ENCODE measurements at regions not wholly inside any gene's neighbourhood (a gene's known extent, or its start where the extent isn't known, plus 50 kb on each side); places are given as distances from the start of the nearest gene placed in this dataset.

DNA sequence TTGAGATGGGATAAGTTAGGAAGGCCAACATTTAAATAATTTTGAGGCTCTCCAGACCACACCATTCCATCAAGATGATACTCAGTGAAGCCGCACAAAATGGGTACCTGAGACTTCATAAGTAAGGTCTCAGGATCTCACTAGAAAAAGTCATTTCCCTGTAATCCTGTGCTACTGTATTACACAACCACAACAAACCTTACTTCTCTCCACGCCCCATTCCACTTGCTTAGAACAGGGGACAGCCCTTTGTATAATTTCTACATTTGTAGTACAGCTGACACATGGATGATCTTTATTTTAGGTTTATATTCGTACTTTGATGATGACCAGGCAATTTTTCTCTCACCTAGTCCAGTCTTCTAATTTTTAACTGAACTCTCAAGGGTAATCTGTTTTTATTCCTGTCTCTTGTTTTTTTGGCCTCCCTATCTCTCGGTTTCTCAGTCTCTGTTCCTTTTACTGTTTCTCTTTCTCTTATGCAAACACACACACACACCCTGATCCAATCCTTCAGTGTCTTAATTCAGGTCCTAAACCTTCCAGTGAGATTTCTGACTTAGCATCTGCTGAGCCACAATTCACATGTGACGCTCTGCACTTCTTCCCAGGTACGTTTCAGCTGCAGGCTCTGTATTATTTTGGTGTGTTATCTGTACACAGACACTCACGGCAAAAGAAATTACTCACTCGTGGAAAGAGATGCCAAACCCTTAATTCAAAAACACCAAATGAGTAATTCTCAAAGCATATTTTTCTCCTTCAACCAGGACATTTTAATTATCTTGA is 223.2 kb upstream of the THBS1 start:
- TF ChIP-seq, protein P1, sequence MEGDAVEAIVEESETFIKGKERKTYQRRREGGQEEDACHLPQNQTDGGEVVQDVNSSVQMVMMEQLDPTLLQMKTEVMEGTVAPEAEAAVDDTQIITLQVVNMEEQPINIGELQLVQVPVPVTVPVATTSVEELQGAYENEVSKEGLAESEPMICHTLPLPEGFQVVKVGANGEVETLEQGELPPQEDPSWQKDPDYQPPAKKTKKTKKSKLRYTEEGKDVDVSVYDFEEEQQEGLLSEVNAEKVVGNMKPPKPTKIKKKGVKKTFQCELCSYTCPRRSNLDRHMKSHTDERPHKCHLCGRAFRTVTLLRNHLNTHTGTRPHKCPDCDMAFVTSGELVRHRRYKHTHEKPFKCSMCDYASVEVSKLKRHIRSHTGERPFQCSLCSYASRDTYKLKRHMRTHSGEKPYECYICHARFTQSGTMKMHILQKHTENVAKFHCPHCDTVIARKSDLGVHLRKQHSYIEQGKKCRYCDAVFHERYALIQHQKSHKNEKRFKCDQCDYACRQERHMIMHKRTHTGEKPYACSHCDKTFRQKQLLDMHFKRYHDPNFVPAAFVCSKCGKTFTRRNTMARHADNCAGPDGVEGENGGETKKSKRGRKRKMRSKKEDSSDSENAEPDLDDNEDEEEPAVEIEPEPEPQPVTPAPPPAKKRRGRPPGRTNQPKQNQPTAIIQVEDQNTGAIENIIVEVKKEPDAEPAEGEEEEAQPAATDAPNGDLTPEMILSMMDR (IDR thresholded peaks at IDR 0.05; ENCODE audit: borderline replicate concordance, insufficient read depth, low read depth, low read length) = no peak
- no peak overlapping the region for H3K4me3 ChIP-seq (ENCODE audit: low read depth, low read length)

DNA sequence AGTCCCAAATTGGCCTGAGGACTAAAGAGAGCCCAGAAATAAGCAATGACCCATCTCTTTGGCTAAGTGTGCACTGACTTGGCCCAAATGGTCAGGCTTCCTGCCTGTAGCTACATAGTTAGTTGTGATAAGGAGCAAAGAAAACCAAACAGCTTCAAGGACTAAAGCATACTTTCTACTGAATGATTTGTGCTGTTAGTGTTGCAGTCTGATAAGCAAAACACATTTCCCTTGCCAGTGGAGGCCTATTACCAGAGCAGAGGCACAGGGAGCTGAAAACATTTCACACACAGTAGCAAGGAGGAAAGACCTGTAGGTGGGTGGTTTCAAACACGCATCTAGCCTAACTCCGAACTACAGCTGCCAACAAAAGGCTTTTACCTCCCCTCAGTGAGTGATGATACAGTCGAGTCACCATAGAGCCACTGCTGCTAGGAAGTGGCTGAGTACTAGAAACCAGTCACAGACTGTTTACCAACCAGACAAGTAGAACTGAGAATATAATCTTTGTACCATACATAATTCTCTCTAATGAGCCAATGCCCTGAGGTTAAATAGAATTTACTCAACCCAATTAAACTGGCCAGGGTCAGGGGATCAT is 222.3 kb upstream of the THBS1 start:
- TF ChIP-seq, protein P1 (IDR thresholded peaks at IDR 0.05; ENCODE audit: borderline replicate concordance, insufficient read depth, low read depth, low read length) = no peak
- H3K4me3 ChIP-seq (ENCODE audit: low read depth, low read length) = no peak overlapping the region

DNA sequence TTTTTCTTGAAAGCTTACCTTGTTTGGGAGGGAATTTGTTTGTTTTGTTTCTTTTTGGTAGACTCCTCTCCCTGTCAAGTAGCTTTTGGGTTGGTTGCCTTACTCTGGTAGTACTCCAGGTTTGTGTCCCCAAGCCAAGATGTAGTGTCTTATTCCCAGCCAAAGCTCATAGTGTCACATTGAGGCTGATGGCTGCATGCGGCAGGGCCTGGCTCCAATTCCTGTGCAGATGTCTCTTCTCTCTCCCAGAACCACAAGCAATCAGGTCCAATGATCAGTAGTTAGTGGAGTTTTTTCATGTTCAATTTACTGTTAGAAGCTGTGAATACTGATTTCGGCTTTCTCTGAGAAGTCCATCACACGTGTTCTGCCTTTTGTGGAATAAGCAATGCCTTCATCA is 221.1 kb upstream of the THBS1 start:
- TF ChIP-seq, protein P1 (IDR thresholded peaks at IDR 0.05; ENCODE audit: borderline replicate concordance, insufficient read depth, low read depth, low read length) = no peak
- H3K4me3 ChIP-seq (ENCODE audit: low read depth, low read length) = no peak overlapping the region

- H3K4me3 ChIP-seq (ENCODE audit: low read depth, low read length) = no peak overlapping the region
- TF ChIP-seq, protein P1 (IDR thresholded peaks at IDR 0.05; ENCODE audit: borderline replicate concordance, insufficient read depth, low read depth, low read length) = no peak
Measured at GRCh38 chr15:39360452-39360851, 220.4 kb upstream of the THBS1 start.

GRCh38 chr15:39361497-39361896 is 219.4 kb upstream of the THBS1 start:
- TF ChIP-seq, protein P1 (IDR thresholded peaks at IDR 0.05; ENCODE audit: borderline replicate concordance, insufficient read depth, low read depth, low read length) = no peak
- H3K4me3 ChIP-seq (ENCODE audit: low read depth, low read length) = no peak overlapping the region

DNA sequence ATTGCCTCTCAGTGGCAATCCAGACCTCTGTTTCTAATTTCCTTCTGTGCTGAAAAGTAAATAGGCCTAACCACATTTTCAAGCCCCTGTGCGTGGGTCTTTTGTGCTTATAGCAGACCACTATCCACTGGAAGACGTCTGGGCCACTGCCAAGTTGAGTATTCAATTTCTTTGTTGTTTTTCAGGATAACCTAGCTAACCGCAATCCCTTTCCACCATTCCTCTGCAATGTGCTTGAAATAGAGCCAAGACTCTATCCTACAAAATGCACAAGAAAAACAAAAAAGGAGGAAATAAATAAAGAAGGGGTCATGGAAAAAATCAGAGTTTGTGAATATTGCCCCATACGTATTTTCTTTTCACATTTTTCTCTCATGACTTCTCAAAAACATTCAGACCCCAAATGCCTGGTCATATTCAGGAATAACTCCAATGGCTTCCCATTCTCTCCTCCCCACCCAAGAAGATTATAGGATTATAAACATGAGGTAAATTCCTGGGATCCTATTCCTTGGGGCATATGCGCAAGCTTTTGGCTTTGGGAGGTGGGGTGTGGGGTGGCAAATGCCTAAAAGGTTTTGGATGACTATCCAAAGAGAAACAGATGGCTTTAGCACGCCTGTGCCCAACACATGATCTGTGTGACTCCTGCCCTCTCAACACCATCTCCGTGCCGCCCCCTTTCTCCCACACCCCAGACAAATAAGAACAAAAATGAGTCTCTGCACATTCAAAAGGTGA is 217.9 kb upstream of the THBS1 start:
- TF ChIP-seq, protein P1 (IDR thresholded peaks at IDR 0.05; ENCODE audit: borderline replicate concordance, insufficient read depth, low read depth, low read length) = no peak
- H3K4me3 ChIP-seq (ENCODE audit: low read depth, low read length) = no peak overlapping the region

Data from GM12875 (cell line).